HL-60 (cell line): ENCODE measurements at regions not wholly inside any gene's neighbourhood (a gene's known extent, or its start where the extent isn't known, plus 50 kb on each side); places are given as distances from the start of the nearest gene placed in this dataset.

Experiments
- DNase-seq, 2 experiments: peaks; one replicate each; pipeline ENCODE4 v3.0.0-alpha.2; 2010 to 2020; ENCODE audit warnings: low read depth in 1 of 2, low spot score in 1 of 2
- H3K27ac ChIP-seq: fragments of 250-450 bp; sonication (Bioruptor Pico); replicated peaks from 2 replicates; pipeline ENCODE4 v1.5.1; 2020; ENCODE audit warnings: mild to moderate bottlenecking, moderate library complexity
- H3K27me3 ChIP-seq: fragments of 250-450 bp; sonication (Bioruptor Pico); 2 replicates; pipeline ENCODE4 v1.5.1; 2021; ENCODE audit warnings: mild to moderate bottlenecking, moderate library complexity; ENCODE audit not compliant: insufficient read depth, poor library complexity, severe bottlenecking
- H3K4me3 ChIP-seq: replicated peaks from 2 replicates; pipeline ENCODE4 v1.5.1; 2011; ENCODE audit warnings: mild to moderate bottlenecking, control low read depth, low read length; ENCODE audit not compliant: insufficient read depth
- CTCF ChIP-seq: IDR thresholded peaks from one replicate; pipeline ENCODE4 v1.5.1; 2011; ENCODE audit warnings: low read length, control low read depth, inconsistent platforms; ENCODE audit not compliant: insufficient read depth
- GABPA ChIP-seq: IDR thresholded peaks from 2 replicates; pipeline ENCODE4 v1.6.1; 2012; ENCODE audit warnings: low read depth
- POLR2AphosphoS5 ChIP-seq: IDR thresholded peaks from 2 replicates; pipeline ENCODE4 v1.6.1; 2012; ENCODE audit warnings: low read depth
- REST ChIP-seq: IDR thresholded peaks from 2 replicates; pipeline ENCODE4 v1.6.1; 2012; ENCODE audit warnings: low read depth; ENCODE audit not compliant: insufficient replicate concordance
- SPI1 ChIP-seq: IDR thresholded peaks from 2 replicates; pipeline ENCODE4 v1.6.1; 2012; ENCODE audit warnings: low read depth, mild to moderate bottlenecking, borderline replicate concordance

GRCh38 chr2:82796132-82796531 lies 1662.9 kb downstream of the SUCLG1 start:
- no peak for DNase-seq
- Histone ChIP-seq H3K27me3 (no peaks in the 10 kb centered on the region), H3K4me3 (no peak overlapping the region), H3K27ac (no peak overlapping the region)
- TF ChIP-seq SPI1 (no peak), POLR2AphosphoS5 (no peak), REST (no peak), CTCF (no peak), GABPA (no peak)

- DNase-seq, result no peak
- no peak overlapping the region for H3K27ac ChIP-seq
- H3K4me3 ChIP-seq, result no peak overlapping the region
- H3K27me3 ChIP-seq, result no peaks in the 10 kb centered on the region
- TF ChIP-seq CTCF, result no peak
- no peak for TF ChIP-seq SPI1
- no peak for TF ChIP-seq POLR2AphosphoS5
- TF ChIP-seq REST, result no peak
- no peak for TF ChIP-seq GABPA
Measured at GRCh38 chr2:82795446-82795845, 1663.6 kb downstream of the SUCLG1 start.

- TF ChIP-seq GABPA (no peak), SPI1 (no peak), POLR2AphosphoS5 (no peak), CTCF (no peak), REST (no peak)
- no peak overlapping the region for H3K27ac ChIP-seq
- no peak for DNase-seq
- no peak overlapping the region for H3K4me3 ChIP-seq
- H3K27me3 ChIP-seq, result no peaks in the 10 kb centered on the region
Measured at GRCh38 chr2:82793711-82794435, 1665.2 kb downstream of the SUCLG1 start.
